Keratinocyte (primary cell): ENCODE measurements at regions not wholly inside any gene's neighbourhood (a gene's known extent, or its start where the extent isn't known, plus 50 kb on each side); places are given as distances from the start of the nearest gene placed in this dataset.

Source experiments
- DNase-seq: peaks from one replicate; pipeline ENCODE4 v3.0.0-alpha.2; 2011; ENCODE audit warnings: low read depth, missing footprints, low spot score
- FAIRE-seq: peaks from 2 replicates; lab custom pipeline; 2011; peaks lifted over from hg19 to GRCh38; lab: Jason Lieb, UNC
- H2AFZ ChIP-seq: 2 replicates; pipeline ENCODE4 v1.6.0; 2012; ENCODE audit warnings: low read length, control low read depth, inconsistent platforms; ENCODE audit not compliant: control insufficient read depth
- H3K27ac ChIP-seq: 2 replicates; pipeline ENCODE4 v1.5.1; 2011; ENCODE audit warnings: low read length; ENCODE audit not compliant: control insufficient read depth, insufficient read depth
- H3K27me3 ChIP-seq: 3 replicates; pipeline ENCODE4 v1.6.0; 2011; ENCODE audit warnings: low read length; ENCODE audit not compliant: control insufficient read depth, insufficient read depth; ENCODE audit errors: extremely low read depth
- H3K36me3 ChIP-seq, 2 experiments: 2 replicates in 1 of 2; 3 replicates in 1 of 2; pipeline ENCODE4 v1.5.1; 2011; ENCODE audit warnings: low read length in 2 of 2, mild to moderate bottlenecking in 1 of 2; ENCODE audit not compliant: control insufficient read depth in 2 of 2, insufficient read depth in 2 of 2; ENCODE audit errors: extremely low read depth in 1 of 2
- H3K4me1 ChIP-seq: 3 replicates; pipeline ENCODE4 v1.5.1; 2011; ENCODE audit warnings: low read length; ENCODE audit not compliant: control insufficient read depth, insufficient read depth; ENCODE audit errors: extremely low read depth
- H3K4me2 ChIP-seq: 3 replicates; pipeline ENCODE4 v1.6.0; 2011; ENCODE audit warnings: low read depth, low read length; ENCODE audit not compliant: control insufficient read depth, insufficient read depth; ENCODE audit errors: extremely low read depth
- H3K4me3 ChIP-seq, 3 experiments: fragments of 200-600 bp in 1 of 3; sonication (generic) in 1 of 3; 2 replicates in 2 of 3; 3 replicates in 1 of 3; pipeline ENCODE4 v1.5.1; 2011 to 2016; ENCODE audit warnings: low read length in 3 of 3, mild to moderate bottlenecking in 3 of 3, control low read depth in 2 of 3, inconsistent platforms in 1 of 3, low read depth in 1 of 3, mixed read lengths in 1 of 3, mixed run types in 1 of 3, moderate library complexity in 1 of 3; ENCODE audit not compliant: control insufficient read depth in 2 of 3, insufficient read depth in 2 of 3; ENCODE audit errors: extremely low read depth in 1 of 3
- H3K79me2 ChIP-seq: 2 replicates; pipeline ENCODE4 v1.6.0; 2012; ENCODE audit warnings: low read length; ENCODE audit not compliant: control insufficient read depth, insufficient read depth
- H3K9ac ChIP-seq: 3 replicates; pipeline ENCODE4 v1.6.0; 2011; ENCODE audit warnings: low read length; ENCODE audit not compliant: control insufficient read depth, insufficient read depth; ENCODE audit errors: extremely low read depth
- H3K9me1 ChIP-seq: 3 replicates; pipeline ENCODE4 v1.6.0; 2011; ENCODE audit warnings: low read length; ENCODE audit not compliant: control insufficient read depth, insufficient read depth; ENCODE audit errors: extremely low read depth
- H3K9me3 ChIP-seq: 2 replicates; pipeline ENCODE4 v1.5.1; 2012; ENCODE audit warnings: low read depth, low read length; ENCODE audit not compliant: control insufficient read depth
- H4K20me1 ChIP-seq: 3 replicates; pipeline ENCODE4 v1.6.0; 2011; ENCODE audit warnings: low read length; ENCODE audit not compliant: control insufficient read depth, insufficient read depth; ENCODE audit errors: extremely low read depth
- CTCF ChIP-seq, 3 experiments: IDR thresholded peaks in 1 of 3; conservative IDR thresholded peaks in 1 of 3; optimal IDR thresholded peaks in 1 of 3; 2 replicates in 2 of 3; 3 replicates in 1 of 3; pipeline versions ENCODE3 to v1.5.1; 2011; ENCODE audit warnings: low read length in 3 of 3, mild to moderate bottlenecking in 3 of 3, moderate library complexity in 2 of 3, control low read depth in 1 of 3, inconsistent platforms in 1 of 3; ENCODE audit not compliant: insufficient read depth in 2 of 3; ENCODE audit errors: extremely low read depth in 1 of 3
- EZH2 ChIP-seq: IDR thresholded peaks from one replicate; pipeline ENCODE4 v1.6.1; 2012; ENCODE audit warnings: inconsistent platforms, mild to moderate bottlenecking, low read length, moderate library complexity
- dilution Hi-C: fragments of 300-500 bp; cut with MboI; formaldehyde crosslinking; loops from one replicate; pipeline ENCODE4 v1.7.0; 2020; ENCODE audit warnings: low sequenced_read_pairs; ENCODE audit not compliant: extremely low pct_ligation_motif_present

GRCh38 chr2:188678882-188679281 lies 295.3 kb upstream of the COL3A1 start:
- no peak overlapping the region for H3K27ac ChIP-seq
- dilution Hi-C loops: no loop called here
- no peaks in the 10 kb centered on the region for H3K27me3 ChIP-seq
- DNase-seq (no peak), FAIRE-seq (no peak)
- H3K36me3 ChIP-seq: no peaks in the 10 kb centered on the region
- no peak overlapping the region for H2AFZ ChIP-seq
- no peaks in the 10 kb centered on the region for H4K20me1 ChIP-seq
- no peak overlapping the region for H3K9ac ChIP-seq
- H3K4me2 ChIP-seq: no peak overlapping the region
- no peaks in the 10 kb centered on the region for H3K9me1 ChIP-seq
- H3K4me3 ChIP-seq: no peak overlapping the region
- no peaks in the 10 kb centered on the region for H3K9me3 ChIP-seq
- no peaks in the 10 kb centered on the region for H3K4me1 ChIP-seq
- H3K79me2 ChIP-seq: no peaks in the 10 kb centered on the region
- no peak for TF ChIP-seq CTCF (optimal IDR thresholded peaks at IDR 0.05 in 1 of 3, IDR thresholded peaks at IDR 0.05 in 1 of 3, conservative IDR thresholded peaks at IDR 0.05 in 1 of 3; ENCODE audit: extremely low read depth in 1 of 3, insufficient read depth in 2 of 3, low read length in 3 of 3)
- no peak for TF ChIP-seq EZH2

- Histone ChIP-seq H3K4me3 (no peak overlapping the region), H3K9me3 (no peaks in the 10 kb centered on the region), H3K27ac (no peak overlapping the region), H2AFZ (no peak overlapping the region), H3K9me1 (no peaks in the 10 kb centered on the region), H3K36me3 (no peaks in the 10 kb centered on the region), H3K79me2 (no peaks in the 10 kb centered on the region), H4K20me1 (no peaks in the 10 kb centered on the region), H3K27me3 (no peaks in the 10 kb centered on the region), H3K9ac (no peak overlapping the region), H3K4me2 (no peak overlapping the region), H3K4me1 (no peaks in the 10 kb centered on the region)
- no peak for FAIRE-seq
- TF ChIP-seq EZH2 (no peak), CTCF (optimal IDR thresholded peaks at IDR 0.05 in 1 of 3, IDR thresholded peaks at IDR 0.05 in 1 of 3, conservative IDR thresholded peaks at IDR 0.05 in 1 of 3; ENCODE audit: extremely low read depth in 1 of 3, insufficient read depth in 2 of 3, low read length in 3 of 3) (no peak)
- dilution Hi-C loops: no loop called here
- no peak for DNase-seq
These were observed 291.3 kb upstream of the COL3A1 start for GRCh38 chr2:188682838-188683237.
